Breast epithelium (tissue), 4 donors: ENCODE measurements at regions not wholly inside any gene's neighbourhood (a gene's known extent, or its start where the extent isn't known, plus 50 kb on each side); places are given as distances from the start of the nearest gene placed in this dataset.

Experiments used
- DNase-seq, 2 donors: peaks; one replicate each; pipeline ENCODE4 v3.0.0-alpha.2; 2019; ENCODE audit warnings: low spot score in 2 of 2
- H3K27ac ChIP-seq, 2 donors: fragments of 200-600 bp; sonication (generic) in 1 of 2; one replicate each; pipeline ENCODE4 v1.5.1; 2016 to 2019; ENCODE audit warnings: mild to moderate bottlenecking in 1 of 2
- H3K27me3 ChIP-seq, 2 donors: fragments of 200-600 bp; sonication (generic) in 1 of 2; one replicate each; pipeline versions ENCODE4 v1.5.1 to v1.6.0; 2017 to 2019; ENCODE audit warnings: control low read depth in 1 of 2, mild to moderate bottlenecking in 1 of 2
- H3K36me3 ChIP-seq: fragments of 200-600 bp; one replicate; pipeline ENCODE4 v1.5.1; 2019
- H3K4me1 ChIP-seq, 2 donors: fragments of 200-600 bp; sonication (generic); one replicate each; pipeline ENCODE4 v1.5.1; 2016 to 2019; ENCODE audit warnings: control low read depth in 1 of 2
- H3K4me3 ChIP-seq, 3 donors: fragments of 200-600 bp; sonication (generic); 1 replicate in 2 of 3; 2 replicates in 1 of 3; pipeline ENCODE4 v1.5.1; 2016 to 2019; ENCODE audit warnings: mild to moderate bottlenecking in 3 of 3, moderate library complexity in 2 of 3
- H3K9me3 ChIP-seq, 2 donors: fragments of 200-600 bp; sonication (generic) in 1 of 2; one replicate each; pipeline ENCODE4 v1.5.1; 2016 to 2019; ENCODE audit warnings: control low read depth in 1 of 2
- CTCF ChIP-seq, 3 donors: fragments of 450-650 bp; IDR thresholded peaks; one replicate each; pipeline ENCODE4 v1.5.1; 2016 to 2017; ENCODE audit warnings: antibody characterized with exemption in 3 of 3, mild to moderate bottlenecking in 3 of 3, moderate library complexity in 3 of 3
- POLR2A ChIP-seq: fragments of 450-650 bp; IDR thresholded peaks from one replicate; pipeline ENCODE4 v1.6.1; 2016; ENCODE audit warnings: antibody characterized with exemption, mild to moderate bottlenecking, moderate library complexity
- POLR2AphosphoS5 ChIP-seq, 3 donors: sonication (generic); formaldehyde crosslinking; IDR thresholded peaks; one replicate each; pipeline ENCODE4 v1.6.1; 2017; ENCODE audit warnings: antibody characterized with exemption in 3 of 3
- intact Hi-C: fragments of 100-400 bp; cut with DNase I; formaldehyde crosslinking; loops from one replicate; pipeline ENCODE4 v1.15.1; 2023; ENCODE audit warnings: low total_unique reads

- no peaks in the 10 kb centered on the region for H3K4me1 ChIP-seq
- no peaks in the 10 kb centered on the region for H3K36me3 ChIP-seq
- no peak overlapping the region for H3K27ac ChIP-seq
- TF ChIP-seq CTCF (IDR thresholded peaks at IDR 0.05) (no peak), POLR2AphosphoS5 (IDR thresholded peaks at IDR 0.05) (no peak), POLR2A (no peak)
- intact Hi-C loops, result no loop called here
- H3K4me3 ChIP-seq, result no peak overlapping the region
- H3K27me3 ChIP-seq, result no peaks in the 10 kb centered on the region
- no peaks in the 10 kb centered on the region for H3K9me3 ChIP-seq
- no peak for DNase-seq
Observed at GRCh38 chr2:23073056-23073455, 311.9 kb upstream of the KLHL29 start.

DNA sequence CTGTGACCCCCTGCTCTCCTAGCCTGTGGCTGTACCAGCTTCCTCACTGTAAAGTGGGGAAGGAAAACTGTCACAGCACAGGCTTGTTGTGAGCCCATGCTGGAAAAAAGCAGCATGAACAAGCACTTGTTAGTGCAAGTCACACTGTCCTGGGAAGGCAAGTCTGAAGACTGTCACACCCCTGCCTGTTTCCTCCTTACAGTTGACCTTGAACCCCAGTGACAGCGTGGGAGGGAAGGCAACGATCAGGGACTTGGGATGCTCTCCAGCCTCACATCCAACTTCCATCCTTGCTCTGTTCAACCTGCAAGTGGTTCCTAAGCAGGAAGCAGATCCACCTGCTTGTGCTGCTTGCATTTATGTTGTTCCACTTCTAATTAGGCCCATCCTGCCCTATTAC is 311.3 kb upstream of the KLHL29 start:
- Histone ChIP-seq H3K4me1 (no peaks in the 10 kb centered on the region), H3K4me3 (no peak overlapping the region), H3K27me3 (no peaks in the 10 kb centered on the region), H3K36me3 (no peaks in the 10 kb centered on the region), H3K27ac (no peak overlapping the region), H3K9me3 (no peaks in the 10 kb centered on the region)
- no peak for DNase-seq
- intact Hi-C loops, result no loop called here
- TF ChIP-seq CTCF (IDR thresholded peaks at IDR 0.05) (no peak), POLR2A (no peak), POLR2AphosphoS5 (IDR thresholded peaks at IDR 0.05) (no peak)

- no peak overlapping the region for H3K4me3 ChIP-seq
- H3K27ac ChIP-seq, result no peak overlapping the region
- TF ChIP-seq POLR2AphosphoS5 (IDR thresholded peaks at IDR 0.05), result no peak
- TF ChIP-seq POLR2A, result no peak
- TF ChIP-seq CTCF (IDR thresholded peaks at IDR 0.05), result no peak
- intact Hi-C loops, result no loop called here
- DNase-seq, result no peak
- H3K9me3 ChIP-seq, result peaks cover 0 to 22% of the 10 kb centered on the region in 2 donors
- no peaks in the 10 kb centered on the region for H3K27me3 ChIP-seq
- no peaks in the 10 kb centered on the region for H3K4me1 ChIP-seq
- no peaks in the 10 kb centered on the region for H3K36me3 ChIP-seq
Observed at GRCh38 chr2:23077596-23077995, 307.4 kb upstream of the KLHL29 start.

- Histone ChIP-seq H3K27me3 (no peaks in the 10 kb centered on the region), H3K4me3 (no peak overlapping the region), H3K4me1 (no peaks in the 10 kb centered on the region), H3K36me3 (no peaks in the 10 kb centered on the region), H3K9me3 (peaks cover 0 to 22% of the 10 kb centered on the region in 2 donors), H3K27ac (no peak overlapping the region)
- no peak for DNase-seq
- intact Hi-C loops, result no loop called here
- no peak for TF ChIP-seq CTCF (IDR thresholded peaks at IDR 0.05)
- no peak for TF ChIP-seq POLR2A
- TF ChIP-seq POLR2AphosphoS5 (IDR thresholded peaks at IDR 0.05), result peak in 1 of 3 donors; percentile 12
Observed at GRCh38 chr2:23078784-23079434, 306.1 kb upstream of the KLHL29 start.

DNA sequence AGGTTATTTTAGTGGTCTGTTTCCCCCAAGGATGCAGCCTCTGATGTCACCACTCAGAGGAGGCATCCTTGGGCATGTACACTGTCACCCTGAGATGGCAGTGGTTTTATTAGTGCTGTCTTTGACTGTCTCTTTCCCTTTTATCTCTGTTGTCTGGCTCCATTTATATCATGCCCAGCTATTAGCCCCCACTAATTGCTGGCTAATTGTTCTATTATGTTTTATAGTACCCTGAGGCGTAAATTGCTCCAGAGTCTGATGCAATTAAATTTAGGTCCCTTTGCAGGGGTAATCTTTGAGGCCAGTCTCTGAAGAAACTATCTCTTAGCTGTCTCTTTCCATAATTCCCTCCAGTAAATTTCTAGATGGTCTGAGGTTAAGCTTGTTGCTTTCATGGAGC is 301.0 kb upstream of the KLHL29 start:
- Histone ChIP-seq H3K27me3 (no peaks in the 10 kb centered on the region), H3K27ac (no peak overlapping the region), H3K9me3 (peaks cover 0 to 22% of the 10 kb centered on the region in 2 donors), H3K4me1 (no peaks in the 10 kb centered on the region), H3K36me3 (no peaks in the 10 kb centered on the region), H3K4me3 (no peak overlapping the region)
- intact Hi-C loops, result no loop called here
- no peak for DNase-seq
- no peak for TF ChIP-seq POLR2A
- no peak for TF ChIP-seq POLR2AphosphoS5 (IDR thresholded peaks at IDR 0.05)
- no peak for TF ChIP-seq CTCF (IDR thresholded peaks at IDR 0.05)
